Mesendoderm (in vitro differentiated cells): ENCODE measurements at regions not wholly inside any gene's neighbourhood (a gene's known extent, or its start where the extent isn't known, plus 50 kb on each side); places are given as distances from the start of the nearest gene placed in this dataset.
"Not testable (repeated sequence)": the region's sequence is repeated elsewhere in the genome, so short reads cannot be mapped to it uniquely, and the experiment has no call there.

Experiments
- DNase-seq: peaks from one replicate; pipeline ENCODE4 v3.0.0; 2013
- H2AK5ac ChIP-seq: 2 replicates; pipeline ENCODE4 v1.6.1; 2013; ENCODE audit warnings: low read length, inconsistent platforms
- H2BK120ac ChIP-seq: 2 replicates; pipeline ENCODE4 v1.6.1; 2013; ENCODE audit warnings: low read depth, mild to moderate bottlenecking, low read length, moderate library complexity, mixed read lengths
- H2BK15ac ChIP-seq: replicated peaks from 2 replicates; pipeline ENCODE4 v1.6.1; 2013; ENCODE audit warnings: low read depth, mild to moderate bottlenecking, moderate library complexity
- H2BK5ac ChIP-seq: 2 replicates; pipeline ENCODE4 v1.6.1; 2013; ENCODE audit warnings: low read length, inconsistent platforms
- H3K18ac ChIP-seq: 2 replicates; pipeline ENCODE4 v1.6.1; 2013; ENCODE audit warnings: mild to moderate bottlenecking, low read length, mixed read lengths
- H3K23ac ChIP-seq: one replicate; pipeline ENCODE4 v1.6.1; 2013; ENCODE audit warnings: low read length
- H3K27ac ChIP-seq: 2 replicates; pipeline ENCODE4 v1.5.1; 2013; ENCODE audit warnings: low read depth, mild to moderate bottlenecking, inconsistent platforms, low read length, moderate library complexity
- H3K27me3 ChIP-seq: 2 replicates; pipeline ENCODE4 v1.6.1; 2013; ENCODE audit warnings: low read length, control low read depth, mild to moderate bottlenecking, inconsistent platforms; ENCODE audit not compliant: insufficient read depth, poor library complexity
- H3K36me3 ChIP-seq: 2 replicates; pipeline ENCODE4 v1.6.1; 2013; ENCODE audit warnings: low read length, inconsistent platforms; ENCODE audit not compliant: control insufficient read depth, insufficient read depth
- H3K4ac ChIP-seq: one replicate; pipeline ENCODE4 v1.6.1; 2013; ENCODE audit warnings: low read depth, mild to moderate bottlenecking, low read length, moderate library complexity
- H3K4me1 ChIP-seq: 2 replicates; pipeline ENCODE4 v1.6.1; 2013; ENCODE audit warnings: low read depth, low read length, inconsistent platforms; ENCODE audit not compliant: control insufficient read depth
- H3K4me2 ChIP-seq: 2 replicates; pipeline ENCODE4 v1.6.1; 2013; ENCODE audit warnings: low read length
- H3K4me3 ChIP-seq: 2 replicates; pipeline ENCODE4 v1.5.1; 2013; ENCODE audit warnings: mild to moderate bottlenecking, low read length
- H3K56ac ChIP-seq: one replicate; pipeline ENCODE4 v1.6.1; 2013; ENCODE audit warnings: low read length
- H3K79me1 ChIP-seq: 2 replicates; pipeline ENCODE4 v1.6.1; 2013; ENCODE audit warnings: low read length, inconsistent platforms
- H3K79me2 ChIP-seq: 2 replicates; pipeline ENCODE4 v1.6.1; 2013; ENCODE audit warnings: mild to moderate bottlenecking, low read length; ENCODE audit not compliant: control insufficient read depth, insufficient read depth
- H3K9ac ChIP-seq: 2 replicates; pipeline ENCODE4 v1.6.1; 2013; ENCODE audit warnings: low read length, inconsistent platforms
- H4K5ac ChIP-seq: one replicate; pipeline ENCODE4 v1.6.1; 2013; ENCODE audit warnings: low read length
- H4K8ac ChIP-seq: one replicate; pipeline ENCODE4 v1.6.1; 2013; ENCODE audit warnings: low read depth, mild to moderate bottlenecking, control low read depth, low read length, moderate library complexity
- WGBS: extraction: QIAGEN DNeasy Blood & Tissue Kit; methylation state at CpG from one replicate; pipeline ENCODE4 v1.1.7; 2013; ENCODE audit warnings: low lambda C conversion rate, missing lambda C conversion rate; ENCODE audit not compliant: insufficient coverage; ENCODE audit errors: extremely low coverage; 5-methylcytosine and 5-hydroxymethylcytosine counted together

- peak; percentile 34 for DNase-seq
- H3K27me3 ChIP-seq, result no peaks in the 10 kb centered on the region
- H2BK120ac ChIP-seq, result no peak overlapping the region
- no peaks in the 10 kb centered on the region for H3K79me2 ChIP-seq
- no peaks in the 10 kb centered on the region for H3K36me3 ChIP-seq
- no peak overlapping the region for H4K5ac ChIP-seq
- H3K4ac ChIP-seq, result no peak overlapping the region
- H2AK5ac ChIP-seq, result no peak overlapping the region
- H3K4me2 ChIP-seq, result no peak overlapping the region
- no peak overlapping the region for H4K8ac ChIP-seq
- no peak overlapping the region for H3K56ac ChIP-seq
- H3K23ac ChIP-seq, result no peak overlapping the region
- no peak overlapping the region for H2BK5ac ChIP-seq
- no peak overlapping the region for H2BK15ac ChIP-seq
- H3K4me1 ChIP-seq, result no peaks in the 10 kb centered on the region
- no peaks in the 10 kb centered on the region for H3K79me1 ChIP-seq
- H3K18ac ChIP-seq, result peak overlapping the region; percentile 8
- no peak overlapping the region for H3K27ac ChIP-seq
- H3K9ac ChIP-seq, result no peak overlapping the region
- no CpG with 5 or more reads among the region's 6 CpGs for WGBS
- H3K4me3 ChIP-seq, result no peak overlapping the region
Measured at GRCh38 chr5:136446565-136446964, 81.2 kb upstream of the TRPC7 start.

- WGBS, result no CpG with 5 or more reads among the region's 12 CpGs
- not testable (repeated sequence) for H3K36me3 ChIP-seq, H4K8ac ChIP-seq
Measured at GRCh38 chr5:136444099-136444498, 78.8 kb upstream of the TRPC7 start.

GRCh38 chr5:136439367-136439766 is 74.0 kb upstream of the TRPC7 start:
- no peaks in the 10 kb centered on the region for H3K79me2 ChIP-seq
- H2BK5ac ChIP-seq, result no peak overlapping the region

More at GRCh38 chr5:136444099-136444498, 78.8 kb upstream of the TRPC7 start:
- not testable (repeated sequence) for H4K5ac ChIP-seq, DNase-seq, H3K4ac ChIP-seq, H3K27me3 ChIP-seq, H2BK5ac ChIP-seq, H2AK5ac ChIP-seq, H3K4me2 ChIP-seq, H2BK15ac ChIP-seq, H3K4me1 ChIP-seq, H3K4me3 ChIP-seq, H2BK120ac ChIP-seq, H3K18ac ChIP-seq, H3K56ac ChIP-seq, H3K79me1 ChIP-seq, H3K27ac ChIP-seq, H3K79me2 ChIP-seq, H3K23ac ChIP-seq, H3K9ac ChIP-seq

DNA sequence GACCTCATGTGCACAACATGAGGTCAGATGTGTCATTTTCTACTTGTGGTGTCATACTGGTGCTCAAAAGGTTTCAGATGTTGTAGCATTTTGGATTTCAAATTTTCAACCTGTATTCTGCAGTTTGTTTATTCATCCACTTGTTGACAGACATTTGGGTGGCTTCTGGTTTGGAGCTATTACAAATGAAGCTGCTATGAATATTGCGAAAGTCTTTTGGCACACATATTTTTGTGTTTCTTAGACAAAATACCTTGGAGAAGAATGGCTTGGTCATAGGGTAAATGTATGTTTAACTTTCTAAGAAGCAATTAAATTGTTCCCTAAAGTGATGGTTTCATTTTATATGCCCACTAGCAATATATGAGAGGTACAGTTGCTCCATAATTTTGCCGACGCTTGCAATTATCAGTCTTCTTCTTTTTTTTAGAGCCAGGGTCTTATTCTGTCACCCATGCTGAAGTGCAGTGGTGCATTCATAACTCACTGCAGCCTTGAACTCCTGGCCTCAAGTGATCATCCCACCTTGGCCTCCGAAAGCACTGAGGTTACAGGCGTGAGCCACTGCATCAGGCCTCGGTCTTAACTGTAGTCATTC is 70.7 kb upstream of the TRPC7 start:
- H3K56ac ChIP-seq, result no peak overlapping the region
- no peak overlapping the region for H4K5ac ChIP-seq
- DNase-seq, result no peak
- no peak overlapping the region for H3K18ac ChIP-seq
- no peak overlapping the region for H2BK5ac ChIP-seq
- no peak overlapping the region for H4K8ac ChIP-seq
- no CpG with 5 or more reads among the region's 6 CpGs for WGBS
- no peak overlapping the region for H3K27ac ChIP-seq
- no peaks in the 10 kb centered on the region for H3K79me2 ChIP-seq
- no peak overlapping the region for H3K4ac ChIP-seq
- no peaks in the 10 kb centered on the region for H3K36me3 ChIP-seq
- H2AK5ac ChIP-seq, result no peak overlapping the region
- no peaks in the 10 kb centered on the region for H3K4me1 ChIP-seq
- no peak overlapping the region for H3K23ac ChIP-seq
- H3K27me3 ChIP-seq, result no peaks in the 10 kb centered on the region
- H2BK15ac ChIP-seq, result no peak overlapping the region
- H3K4me2 ChIP-seq, result no peak overlapping the region
- H3K9ac ChIP-seq, result no peak overlapping the region
- no peak overlapping the region for H3K4me3 ChIP-seq
- no peak overlapping the region for H2BK120ac ChIP-seq
- H3K79me1 ChIP-seq, result no peaks in the 10 kb centered on the region

More at GRCh38 chr5:136439367-136439766, 74.0 kb upstream of the TRPC7 start:
- DNase-seq, result no peak
- no peak overlapping the region for H3K18ac ChIP-seq
- H2AK5ac ChIP-seq, result no peak overlapping the region
- H3K4me2 ChIP-seq, result no peak overlapping the region
- H3K27me3 ChIP-seq, result no peaks in the 10 kb centered on the region
- H4K8ac ChIP-seq, result no peak overlapping the region
- H3K4ac ChIP-seq, result no peak overlapping the region
- no peak overlapping the region for H3K4me3 ChIP-seq
- H3K36me3 ChIP-seq, result no peaks in the 10 kb centered on the region
- no peak overlapping the region for H3K23ac ChIP-seq
- H3K9ac ChIP-seq, result no peak overlapping the region
- no peaks in the 10 kb centered on the region for H3K79me1 ChIP-seq
- H2BK15ac ChIP-seq, result no peak overlapping the region
- H3K4me1 ChIP-seq, result no peaks in the 10 kb centered on the region
- no peak overlapping the region for H3K56ac ChIP-seq
- no peak overlapping the region for H4K5ac ChIP-seq
- H2BK120ac ChIP-seq, result no peak overlapping the region
- H3K27ac ChIP-seq, result no peak overlapping the region

- Histone ChIP-seq H3K4me2 (no peak overlapping the region), H4K8ac (no peak overlapping the region), H2BK5ac (no peak overlapping the region), H3K56ac (no peak overlapping the region), H4K5ac (no peak overlapping the region), H2AK5ac (no peak overlapping the region), H3K79me2 (no peaks in the 10 kb centered on the region), H3K4me3 (no peak overlapping the region), H3K23ac (no peak overlapping the region), H2BK120ac (no peak overlapping the region), H3K4me1 (no peaks in the 10 kb centered on the region), H2BK15ac (no peak overlapping the region), H3K36me3 (no peaks in the 10 kb centered on the region), H3K27ac (no peak overlapping the region), H3K4ac (no peak overlapping the region), H3K27me3 (no peaks in the 10 kb centered on the region), H3K18ac (no peak overlapping the region), H3K79me1 (no peaks in the 10 kb centered on the region), H3K9ac (no peak overlapping the region)
- no CpG with 5 or more reads among the region's 3 CpGs for WGBS
- no peak for DNase-seq
Measured at GRCh38 chr5:136434795-136435194, 69.5 kb upstream of the TRPC7 start.

DNA sequence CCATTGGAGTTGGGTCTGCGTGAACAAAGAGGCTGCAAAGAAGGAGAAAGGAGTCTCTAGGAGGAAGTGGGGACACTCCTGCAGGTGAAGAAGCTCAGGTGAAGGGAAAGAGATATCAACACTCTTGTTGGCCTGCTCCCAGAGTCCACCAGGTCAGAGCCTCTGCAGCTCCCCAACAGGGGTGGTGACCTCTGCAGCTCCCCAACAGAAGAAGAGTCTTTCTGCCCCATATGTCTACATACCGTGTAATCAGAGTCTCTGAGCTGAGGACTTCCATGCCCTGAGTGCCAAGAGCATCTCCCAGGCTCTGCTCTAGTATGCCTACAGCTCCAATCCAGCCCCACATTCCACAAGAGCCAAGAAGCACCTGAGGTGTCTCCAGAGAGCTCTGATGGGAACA is 67.4 kb upstream of the TRPC7 start:
- Histone ChIP-seq H3K4me3 (no peak overlapping the region), H4K5ac (no peak overlapping the region), H3K4me2 (no peak overlapping the region), H3K36me3 (no peaks in the 10 kb centered on the region), H2AK5ac (no peak overlapping the region), H3K18ac (no peak overlapping the region), H4K8ac (no peak overlapping the region), H2BK120ac (no peak overlapping the region), H3K4me1 (no peaks in the 10 kb centered on the region), H3K27me3 (no peaks in the 10 kb centered on the region), H2BK15ac (no peak overlapping the region), H3K4ac (no peak overlapping the region), H3K27ac (no peak overlapping the region), H3K9ac (no peak overlapping the region), H3K79me2 (no peaks in the 10 kb centered on the region), H2BK5ac (no peak overlapping the region), H3K56ac (no peak overlapping the region), H3K23ac (no peak overlapping the region), H3K79me1 (no peaks in the 10 kb centered on the region)
- DNase-seq, result no peak
- WGBS, result no CpG with 5 or more reads among the region's 2 CpGs
